Erythroblast (primary cell): ENCODE measurements at regions not wholly inside any gene's neighbourhood (a gene's known extent, or its start where the extent isn't known, plus 50 kb on each side); places are given as distances from the start of the nearest gene placed in this dataset.

ENCODE experiments used
- GATA1 ChIP-seq: IDR thresholded peaks from 2 replicates; pipeline ENCODE4 v1.6.1; 2011; ENCODE audit warnings: low read depth, mild to moderate bottlenecking, control low read depth, low read length, moderate library complexity
- POLR2A ChIP-seq: IDR thresholded peaks from 2 replicates; pipeline ENCODE4 v1.6.1; 2011; ENCODE audit warnings: mild to moderate bottlenecking, low read length

GRCh38 chr3:177778633-177779032 lies 581.4 kb upstream of the TBL1XR1 start:
- TF ChIP-seq POLR2A (no peak), GATA1 (no peak)
